MG63 (cell line): ENCODE measurements at regions not wholly inside any gene's neighbourhood (a gene's known extent, or its start where the extent isn't known, plus 50 kb on each side); places are given as distances from the start of the nearest gene placed in this dataset.
"Not testable (repeated sequence)": the region's sequence is repeated elsewhere in the genome, so short reads cannot be mapped to it uniquely, and the experiment has no call there.

Experiments used
- DNase-seq: peaks from one replicate; pipeline ENCODE4 v3.0.0-alpha.2; 2020
- H3K27me3 ChIP-seq: fragments of 250-450 bp; sonication (Bioruptor Pico); 2 replicates; pipeline ENCODE4 v1.5.1; 2020; ENCODE audit warnings: mild to moderate bottlenecking, moderate library complexity
- H3K36me3 ChIP-seq: fragments of 250-450 bp; sonication (Bioruptor Pico); 2 replicates; pipeline ENCODE4 v1.5.1; 2020; ENCODE audit warnings: mild to moderate bottlenecking, moderate library complexity
- H3K4me3 ChIP-seq: fragments of 250-450 bp; sonication (Bioruptor Pico); 2 replicates; pipeline ENCODE4 v1.5.1; 2020; ENCODE audit warnings: mild to moderate bottlenecking, moderate library complexity
- H3K9me3 ChIP-seq: fragments of 250-450 bp; sonication (Bioruptor Pico); 2 replicates; pipeline ENCODE4 v1.5.1; 2020; ENCODE audit warnings: mild to moderate bottlenecking, moderate library complexity

- DNase-seq = no peak
- no peaks in the 10 kb centered on the region for H3K9me3 ChIP-seq
- no peak overlapping the region for H3K4me3 ChIP-seq
- H3K27me3 ChIP-seq = no peaks in the 10 kb centered on the region
- H3K36me3 ChIP-seq = no peaks in the 10 kb centered on the region
Measured at GRCh38 chr4:75235359-75235951, 278.7 kb downstream of the RCHY1 start.

- no peaks in the 10 kb centered on the region for H3K36me3 ChIP-seq
- no peak for DNase-seq
- no peak overlapping the region for H3K4me3 ChIP-seq
- no peaks in the 10 kb centered on the region for H3K9me3 ChIP-seq
- H3K27me3 ChIP-seq = no peaks in the 10 kb centered on the region
Measured at GRCh38 chr4:75232546-75232945, 281.7 kb downstream of the RCHY1 start.

GRCh38 chr4:75229806-75230570, 284.2 kb downstream of the RCHY1 start:
- Histone ChIP-seq H3K27me3 (no peaks in the 10 kb centered on the region), H3K9me3 (no peaks in the 10 kb centered on the region), H3K4me3 (no peak overlapping the region), H3K36me3 (no peaks in the 10 kb centered on the region)
- no peak for DNase-seq

GRCh38 chr4:75213480-75213879, 280.6 kb downstream of the PARM1 start:
- no peaks in the 10 kb centered on the region for H3K36me3 ChIP-seq
- H3K27me3 ChIP-seq = no peaks in the 10 kb centered on the region
- no peak for DNase-seq
- H3K4me3 ChIP-seq = no peak overlapping the region
- H3K9me3 ChIP-seq = no peaks in the 10 kb centered on the region

GRCh38 chr4:75211422-75211821, 278.5 kb downstream of the PARM1 start:
- no peaks in the 10 kb centered on the region for H3K27me3 ChIP-seq
- H3K36me3 ChIP-seq = no peaks in the 10 kb centered on the region
- H3K4me3 ChIP-seq = no peak overlapping the region
- H3K9me3 ChIP-seq = no peaks in the 10 kb centered on the region
- no peak for DNase-seq

GRCh38 chr4:75207902-75208301, 275.0 kb downstream of the PARM1 start:
- Histone ChIP-seq H3K36me3 (no peaks in the 10 kb centered on the region), H3K27me3 (no peaks in the 10 kb centered on the region), H3K9me3 (no peaks in the 10 kb centered on the region), H3K4me3 (no peak overlapping the region)
- DNase-seq = no peak

GRCh38 chr4:75195111-75195510, 262.2 kb downstream of the PARM1 start:
- no peaks in the 10 kb centered on the region for H3K9me3 ChIP-seq
- no peaks in the 10 kb centered on the region for H3K27me3 ChIP-seq
- no peaks in the 10 kb centered on the region for H3K36me3 ChIP-seq
- no peak overlapping the region for H3K4me3 ChIP-seq
- no peak for DNase-seq

GRCh38 chr4:75194180-75194579, 261.3 kb downstream of the PARM1 start:
- H3K27me3 ChIP-seq = no peaks in the 10 kb centered on the region
- no peaks in the 10 kb centered on the region for H3K9me3 ChIP-seq
- DNase-seq = no peak
- no peaks in the 10 kb centered on the region for H3K36me3 ChIP-seq
- H3K4me3 ChIP-seq = no peak overlapping the region

GRCh38 chr4:75192182-75192581, 259.3 kb downstream of the PARM1 start:
- DNase-seq, H3K4me3 ChIP-seq, H3K9me3 ChIP-seq, H3K36me3 ChIP-seq, H3K27me3 ChIP-seq: not testable (repeated sequence)

- Histone ChIP-seq H3K4me3 (no peak overlapping the region), H3K36me3 (no peaks in the 10 kb centered on the region), H3K27me3 (no peaks in the 10 kb centered on the region), H3K9me3 (no peaks in the 10 kb centered on the region)
- no peak for DNase-seq
Measured at GRCh38 chr4:75189711-75190335, 256.9 kb downstream of the PARM1 start.

GRCh38 chr4:75180790-75181776, 248.2 kb downstream of the PARM1 start:
- no peaks in the 10 kb centered on the region for H3K36me3 ChIP-seq
- H3K9me3 ChIP-seq = no peaks in the 10 kb centered on the region
- H3K27me3 ChIP-seq = no peaks in the 10 kb centered on the region
- peak; percentile 47 for DNase-seq
- no peak overlapping the region for H3K4me3 ChIP-seq

- no peaks in the 10 kb centered on the region for H3K27me3 ChIP-seq
- no peak for DNase-seq
- H3K4me3 ChIP-seq = no peak overlapping the region
- H3K9me3 ChIP-seq = no peaks in the 10 kb centered on the region
- H3K36me3 ChIP-seq = no peaks in the 10 kb centered on the region
Measured at GRCh38 chr4:75180217-75180616, 247.3 kb downstream of the PARM1 start.

GRCh38 chr4:75179510-75179909, 246.6 kb downstream of the PARM1 start:
- no peak for DNase-seq
- no peaks in the 10 kb centered on the region for H3K9me3 ChIP-seq
- no peak overlapping the region for H3K4me3 ChIP-seq
- no peaks in the 10 kb centered on the region for H3K36me3 ChIP-seq
- H3K27me3 ChIP-seq = no peaks in the 10 kb centered on the region

GRCh38 chr4:75172551-75172950, 239.6 kb downstream of the PARM1 start:
- DNase-seq = no peak
- Histone ChIP-seq H3K36me3 (no peaks in the 10 kb centered on the region), H3K27me3 (no peaks in the 10 kb centered on the region), H3K4me3 (no peak overlapping the region), H3K9me3 (no peaks in the 10 kb centered on the region)

- no peaks in the 10 kb centered on the region for H3K27me3 ChIP-seq
- H3K36me3 ChIP-seq = no peaks in the 10 kb centered on the region
- H3K4me3 ChIP-seq = no peak overlapping the region
- H3K9me3 ChIP-seq = no peaks in the 10 kb centered on the region
- no peak for DNase-seq
Measured at GRCh38 chr4:75169427-75169826, 236.5 kb downstream of the PARM1 start.

GRCh38 chr4:75169020-75169419, 236.1 kb downstream of the PARM1 start:
- Histone ChIP-seq H3K9me3 (no peaks in the 10 kb centered on the region), H3K36me3 (no peaks in the 10 kb centered on the region), H3K4me3 (no peak overlapping the region), H3K27me3 (no peaks in the 10 kb centered on the region)
- DNase-seq = no peak

GRCh38 chr4:75168548-75168947, 235.6 kb downstream of the PARM1 start:
- no peaks in the 10 kb centered on the region for H3K36me3 ChIP-seq
- no peak for DNase-seq
- H3K9me3 ChIP-seq = no peaks in the 10 kb centered on the region
- H3K27me3 ChIP-seq = no peaks in the 10 kb centered on the region
- H3K4me3 ChIP-seq = no peak overlapping the region
